Endodermal cell (in vitro differentiated cells): ENCODE measurements at regions not wholly inside any gene's neighbourhood (a gene's known extent, or its start where the extent isn't known, plus 50 kb on each side); places are given as distances from the start of the nearest gene placed in this dataset.

ENCODE experiments used
- DNase-seq: peaks from one replicate; pipeline ENCODE4 v3.0.0-alpha.2; 2017
- H3K27ac ChIP-seq: 2 replicates; pipeline ENCODE4 v1.5.1; 2013; ENCODE audit warnings: mild to moderate bottlenecking, low read depth, low read length, moderate library complexity
- H3K27me3 ChIP-seq: 2 replicates; pipeline ENCODE4 v1.6.1; 2013; ENCODE audit warnings: mild to moderate bottlenecking, low read length, moderate library complexity; ENCODE audit not compliant: insufficient read depth, control insufficient read depth, poor library complexity, severe bottlenecking
- H3K36me3 ChIP-seq: 2 replicates; pipeline ENCODE4 v1.7.0; 2013; ENCODE audit warnings: mild to moderate bottlenecking, low read length, moderate library complexity; ENCODE audit not compliant: control insufficient read depth, insufficient read depth
- H3K4me1 ChIP-seq: one replicate; pipeline ENCODE4 v1.7.0; 2013; ENCODE audit warnings: low read length; ENCODE audit not compliant: control insufficient read depth, insufficient read depth
- H3K4me3 ChIP-seq: 2 replicates; pipeline ENCODE4 v1.5.1; 2013; ENCODE audit warnings: mild to moderate bottlenecking, low read length, moderate library complexity
- H3K9ac ChIP-seq: 2 replicates; pipeline ENCODE4 v1.6.1; 2013; ENCODE audit warnings: mild to moderate bottlenecking, low read length, moderate library complexity; ENCODE audit not compliant: poor library complexity, severe bottlenecking; ENCODE audit errors: extremely low read depth
- H3K9me3 ChIP-seq: 2 replicates; pipeline ENCODE4 v1.6.1; 2013; ENCODE audit warnings: mild to moderate bottlenecking, low read length, moderate library complexity; ENCODE audit not compliant: control insufficient read depth
- H3K27ac Mint-ChIP-seq: 2 replicates; pipeline ENCODE4 v1.8.0; 2020; ENCODE audit warnings: mixed read lengths
- H3K27me3 Mint-ChIP-seq: 2 replicates; pipeline ENCODE4 v1.8.0; 2021; ENCODE audit warnings: mild to moderate bottlenecking, mixed read lengths; ENCODE audit not compliant: insufficient read depth
- H3K36me3 Mint-ChIP-seq: 2 replicates; pipeline ENCODE4 v1.8.0; 2020; ENCODE audit warnings: low read depth, mixed read lengths
- H3K4me1 Mint-ChIP-seq: 2 replicates; pipeline ENCODE4 v1.8.0; 2020; ENCODE audit warnings: mixed read lengths
- H3K4me3 Mint-ChIP-seq: 2 replicates; pipeline ENCODE4 v1.8.0; 2020; ENCODE audit warnings: mild to moderate bottlenecking, moderate library complexity, mixed read lengths
- H3K9me3 Mint-ChIP-seq: 2 replicates; pipeline ENCODE4 v1.8.0; 2020; ENCODE audit warnings: mild to moderate bottlenecking, mixed read lengths
- whole genome bisulfite sequencing, 2 experiments: methylation state at CpG; one replicate each; pipeline versions ENCODE4 v1.1.5 to v1.1.7; 2013; ENCODE audit warnings: missing lambda C conversion rate in 2 of 2, mixed read lengths in 1 of 2; ENCODE audit not compliant: insufficient coverage in 1 of 2, insufficient read length in 1 of 2; 5-methylcytosine and 5-hydroxymethylcytosine counted together
- TF ChIP-seq, protein P1 (sequence below): fragments of 200-600 bp; sonication (generic); conservative IDR thresholded peaks from 2 replicates; pipeline ENCODE4 v1.5.0; 2021; ENCODE audit warnings: antibody characterized with exemption, mild to moderate bottlenecking

DNA sequence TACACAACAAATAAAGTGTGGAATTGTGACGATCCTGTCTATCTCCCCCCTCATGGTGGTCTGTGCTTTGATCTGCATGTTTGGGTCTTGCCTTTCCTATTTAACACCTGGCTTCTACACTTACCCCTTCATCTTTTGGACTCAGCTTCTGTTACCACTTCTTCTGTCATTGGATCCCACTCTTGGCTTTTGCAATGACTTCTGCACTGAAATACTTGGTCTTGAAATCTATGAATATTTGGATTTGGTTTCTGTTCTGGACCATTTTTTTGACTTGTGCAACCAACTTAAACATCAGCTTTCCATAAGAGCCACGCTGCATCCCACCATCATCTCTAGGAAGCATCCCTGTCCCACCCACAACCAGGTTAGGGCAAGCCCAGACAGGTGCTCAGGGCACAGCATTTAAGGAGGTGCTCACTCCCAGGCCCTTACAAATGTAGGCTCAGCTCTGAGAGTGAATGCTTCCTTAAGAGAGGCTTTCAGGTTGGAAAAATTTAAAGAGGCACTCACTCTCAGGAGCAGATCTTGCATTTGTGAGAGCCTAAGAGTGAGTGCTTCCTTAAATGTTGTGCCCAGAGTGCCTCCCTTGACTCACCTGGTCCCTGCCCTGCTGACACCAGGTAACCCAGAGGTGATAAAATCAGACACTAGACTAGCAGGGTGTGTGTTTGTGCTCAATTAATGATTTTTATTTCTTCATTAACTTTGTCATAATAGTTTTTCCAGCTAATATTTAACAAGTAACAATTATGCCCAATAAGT, 124.5 kb upstream of the SH3BP4 start:
- Mint-ChIP-seq H3K27ac (no peak overlapping the region), H3K4me1 (no peaks in the 10 kb centered on the region), H3K9me3 (no peaks in the 10 kb centered on the region), H3K27me3 (no peaks in the 10 kb centered on the region), H3K4me3 (no peak overlapping the region), H3K36me3 (no peaks in the 10 kb centered on the region)
- Histone ChIP-seq H3K27ac (no peak overlapping the region), H3K9ac (no peak overlapping the region), H3K9me3 (no peaks in the 10 kb centered on the region), H3K36me3 (no peaks in the 10 kb centered on the region), H3K4me3 (no peak overlapping the region), H3K27me3 (no peaks in the 10 kb centered on the region), H3K4me1 (no peaks in the 10 kb centered on the region)
- WGBS, 2 experiments, result 86 to 92% methylated on average over 1 to 2 of the region's 2 CpGs
- DNase-seq, result no peak
- TF ChIP-seq, protein P1, sequence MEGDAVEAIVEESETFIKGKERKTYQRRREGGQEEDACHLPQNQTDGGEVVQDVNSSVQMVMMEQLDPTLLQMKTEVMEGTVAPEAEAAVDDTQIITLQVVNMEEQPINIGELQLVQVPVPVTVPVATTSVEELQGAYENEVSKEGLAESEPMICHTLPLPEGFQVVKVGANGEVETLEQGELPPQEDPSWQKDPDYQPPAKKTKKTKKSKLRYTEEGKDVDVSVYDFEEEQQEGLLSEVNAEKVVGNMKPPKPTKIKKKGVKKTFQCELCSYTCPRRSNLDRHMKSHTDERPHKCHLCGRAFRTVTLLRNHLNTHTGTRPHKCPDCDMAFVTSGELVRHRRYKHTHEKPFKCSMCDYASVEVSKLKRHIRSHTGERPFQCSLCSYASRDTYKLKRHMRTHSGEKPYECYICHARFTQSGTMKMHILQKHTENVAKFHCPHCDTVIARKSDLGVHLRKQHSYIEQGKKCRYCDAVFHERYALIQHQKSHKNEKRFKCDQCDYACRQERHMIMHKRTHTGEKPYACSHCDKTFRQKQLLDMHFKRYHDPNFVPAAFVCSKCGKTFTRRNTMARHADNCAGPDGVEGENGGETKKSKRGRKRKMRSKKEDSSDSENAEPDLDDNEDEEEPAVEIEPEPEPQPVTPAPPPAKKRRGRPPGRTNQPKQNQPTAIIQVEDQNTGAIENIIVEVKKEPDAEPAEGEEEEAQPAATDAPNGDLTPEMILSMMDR, result no peak

DNA sequence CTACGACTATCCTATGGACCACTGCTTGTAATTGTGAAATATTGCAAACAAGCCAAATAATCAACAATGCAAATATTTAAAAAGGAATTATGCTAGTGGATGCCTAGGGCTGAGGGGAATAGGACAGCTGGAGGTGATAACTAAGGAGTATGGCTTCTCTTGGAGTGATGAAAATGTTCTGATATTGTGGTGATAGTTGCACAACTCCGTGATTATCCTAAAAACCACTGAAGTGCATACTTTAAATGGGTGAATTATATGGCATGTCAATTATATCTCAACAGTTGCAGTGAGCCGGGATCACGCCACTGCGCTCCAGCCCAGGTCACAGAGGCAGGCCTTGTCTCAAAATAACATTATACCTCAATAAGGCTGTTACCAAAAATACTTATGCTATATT, 125.1 kb upstream of the SH3BP4 start:
- 93% methylated on average over 5 of the region's 5 CpGs; no CpG with 5 or more reads in 1 of the 2 experiments for WGBS, 2 experiments
- no peaks in the 10 kb centered on the region for H3K27me3 Mint-ChIP-seq
- H3K27me3 ChIP-seq, result no peaks in the 10 kb centered on the region
- H3K9me3 ChIP-seq, result no peaks in the 10 kb centered on the region
- no peak overlapping the region for H3K27ac ChIP-seq
- no peaks in the 10 kb centered on the region for H3K4me1 Mint-ChIP-seq
- no peaks in the 10 kb centered on the region for H3K36me3 Mint-ChIP-seq
- H3K4me1 ChIP-seq, result no peaks in the 10 kb centered on the region
- no peak overlapping the region for H3K4me3 ChIP-seq
- H3K9me3 Mint-ChIP-seq, result no peaks in the 10 kb centered on the region
- H3K9ac ChIP-seq, result no peak overlapping the region
- no peak overlapping the region for H3K4me3 Mint-ChIP-seq
- H3K36me3 ChIP-seq, result no peaks in the 10 kb centered on the region
- TF ChIP-seq, protein P1, result no peak
- DNase-seq, result no peak
- H3K27ac Mint-ChIP-seq, result no peak overlapping the region

DNA sequence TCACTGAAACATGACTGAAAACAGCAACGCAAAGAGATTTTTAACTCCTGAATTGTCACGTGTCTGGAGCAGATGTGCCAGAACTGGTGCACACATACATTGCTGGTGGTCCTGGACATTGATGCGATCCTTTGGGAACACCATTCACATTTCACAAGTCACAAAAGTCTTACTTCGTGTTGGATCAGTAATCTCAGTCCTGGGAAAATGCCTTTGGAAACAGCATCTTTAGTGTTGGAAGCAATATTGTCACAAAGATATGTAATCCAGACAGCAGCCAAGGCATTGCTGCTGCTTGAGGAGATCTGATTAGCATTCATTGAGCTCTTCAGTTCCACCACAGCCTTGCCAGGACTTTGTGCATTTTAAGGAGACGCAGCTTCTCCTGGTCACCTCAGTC, 126.2 kb upstream of the SH3BP4 start:
- Mint-ChIP-seq H3K9me3 (no peaks in the 10 kb centered on the region), H3K4me3 (no peak overlapping the region), H3K27me3 (no peaks in the 10 kb centered on the region), H3K27ac (no peak overlapping the region), H3K4me1 (no peaks in the 10 kb centered on the region), H3K36me3 (no peaks in the 10 kb centered on the region)
- TF ChIP-seq, protein P1, result no peak
- 91 to 95% methylated on average over 5 of the region's 5 CpGs for WGBS, 2 experiments
- DNase-seq, result no peak
- H3K27me3 ChIP-seq, result no peaks in the 10 kb centered on the region
- no peak overlapping the region for H3K9ac ChIP-seq
- H3K27ac ChIP-seq, result no peak overlapping the region
- no peak overlapping the region for H3K4me3 ChIP-seq
- H3K36me3 ChIP-seq, result no peaks in the 10 kb centered on the region
- no peaks in the 10 kb centered on the region for H3K9me3 ChIP-seq
- H3K4me1 ChIP-seq, result no peaks in the 10 kb centered on the region
